OCI-LY1 (cell line): ENCODE measurements at regions not wholly inside any gene's neighbourhood (a gene's known extent, or its start where the extent isn't known, plus 50 kb on each side); places are given as distances from the start of the nearest gene placed in this dataset.

Source experiments
- H2AFZ ChIP-seq: fragments of 200-600 bp; sonication (generic), shearing (Covaris generic); 2 replicates; pipeline ENCODE4 v1.6.0; 2014; ENCODE audit warnings: antibody characterized with exemption, mild to moderate bottlenecking, low read length
- H3F3A ChIP-seq: fragments of 200-600 bp; sonication (generic), shearing (Covaris generic); 2 replicates; pipeline ENCODE4 v1.6.0; 2014; ENCODE audit warnings: mild to moderate bottlenecking, antibody characterized with exemption, low read length, moderate library complexity; ENCODE audit not compliant: insufficient read depth
- H3K27ac ChIP-seq: fragments of 200-600 bp; sonication (generic); 2 replicates; pipeline ENCODE4 v1.5.1; 2014; ENCODE audit warnings: low read length, mixed run types, mild to moderate bottlenecking, low read depth; ENCODE audit not compliant: poor library complexity, severe bottlenecking
- H3K27me3 ChIP-seq: fragments of 200-600 bp; sonication (generic); 2 replicates; pipeline ENCODE4 v1.6.0; 2014; ENCODE audit warnings: antibody characterized with exemption, mild to moderate bottlenecking, low read length, moderate library complexity; ENCODE audit not compliant: insufficient read depth
- H3K36me3 ChIP-seq: fragments of 200-600 bp; sonication (generic); 2 replicates; pipeline ENCODE4 v1.6.1; 2014; ENCODE audit warnings: mild to moderate bottlenecking, antibody characterized with exemption, low read length, moderate library complexity, mixed read lengths; ENCODE audit not compliant: insufficient read depth
- H3K4me1 ChIP-seq: fragments of 200-600 bp; sonication (generic); 2 replicates; pipeline ENCODE4 v1.5.1; 2014; ENCODE audit warnings: mild to moderate bottlenecking, low read length, moderate library complexity; ENCODE audit not compliant: insufficient read depth, severe bottlenecking
- H3K4me2 ChIP-seq: fragments of 200-600 bp; sonication (generic), shearing (Covaris generic); 2 replicates; pipeline ENCODE4 v1.6.1; 2014; ENCODE audit warnings: low read length
- H3K4me3 ChIP-seq: fragments of 200-600 bp; sonication (generic); 2 replicates; pipeline ENCODE4 v1.5.1; 2014; ENCODE audit warnings: low read length, low read depth, mild to moderate bottlenecking, mixed read lengths; ENCODE audit not compliant: poor library complexity, severe bottlenecking
- H3K79me2 ChIP-seq: fragments of 200-600 bp; shearing (Covaris generic); 2 replicates; pipeline ENCODE4 v1.6.1; 2016; ENCODE audit warnings: mixed run types, low read length, mixed read lengths; ENCODE audit not compliant: insufficient read depth
- H3K9ac ChIP-seq: fragments of 200-600 bp; sonication (generic), shearing (Covaris generic); 2 replicates; pipeline ENCODE4 v1.6.1; 2014; ENCODE audit warnings: mild to moderate bottlenecking, low read length, mixed read lengths
- H3K9me2 ChIP-seq: fragments of 200-600 bp; sonication (generic), shearing (Covaris generic); 2 replicates; pipeline ENCODE4 v1.6.1; 2014; ENCODE audit warnings: low read depth, mild to moderate bottlenecking, low read length, mixed read lengths
- H3K9me3 ChIP-seq: fragments of 200-600 bp; shearing (Covaris generic); 2 replicates; pipeline ENCODE4 v1.6.1; 2014; ENCODE audit warnings: low read length, mixed read lengths
- H4K20me1 ChIP-seq: fragments of 200-600 bp; sonication (generic), shearing (Covaris generic); 2 replicates; pipeline ENCODE4 v1.6.0; 2016; ENCODE audit warnings: mild to moderate bottlenecking, low read length; ENCODE audit not compliant: insufficient read depth
- EZH2 ChIP-seq: fragments of 200-600 bp; sonication (generic), shearing (Covaris generic); IDR thresholded peaks from 2 replicates; pipeline ENCODE4 v1.8.0; 2017; ENCODE audit warnings: borderline replicate concordance, mixed run types, mild to moderate bottlenecking, antibody characterized with exemption, low read length, moderate library complexity, mixed read lengths
- TF ChIP-seq, protein P1 (sequence below): fragments of 200-600 bp; sonication (generic), shearing (Covaris generic); IDR thresholded peaks from 2 replicates; pipeline ENCODE4 v1.5.1; 2017; ENCODE audit warnings: mild to moderate bottlenecking, antibody characterized with exemption, low read length, moderate library complexity, mixed read lengths

DNA sequence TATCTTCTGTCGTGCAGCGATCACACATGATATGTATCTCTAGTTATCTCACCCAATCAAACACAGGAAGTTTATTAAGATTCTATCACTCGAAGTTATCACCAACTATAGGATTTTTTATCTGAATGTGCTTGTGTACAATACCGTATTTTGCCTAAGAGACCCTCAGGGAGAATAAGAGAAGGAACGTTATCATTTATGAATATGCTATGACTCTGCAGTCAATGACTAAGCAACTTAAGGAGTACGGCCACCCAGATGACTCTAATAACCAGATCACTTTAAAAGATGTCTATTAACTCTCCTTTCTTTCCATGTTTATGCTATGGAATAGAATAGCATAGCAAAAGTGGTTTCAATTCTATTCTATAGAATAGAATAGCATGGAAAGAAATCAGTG, 486.4 kb downstream of the BCL11B start:
- Histone ChIP-seq H4K20me1 (no peaks in the 10 kb centered on the region), H3K4me2 (no peak overlapping the region), H3K4me1 (no peaks in the 10 kb centered on the region), H3K79me2 (no peaks in the 10 kb centered on the region), H3K4me3 (no peak overlapping the region), H3K27me3 (no peaks in the 10 kb centered on the region), H3K27ac (no peak overlapping the region), H3K9me2 (no peaks in the 10 kb centered on the region), H3K36me3 (no peaks in the 10 kb centered on the region), H3F3A (no peaks in the 10 kb centered on the region), H3K9ac (no peak overlapping the region), H2AFZ (no peak overlapping the region), H3K9me3 (no peaks in the 10 kb centered on the region)
- TF ChIP-seq, protein P1, sequence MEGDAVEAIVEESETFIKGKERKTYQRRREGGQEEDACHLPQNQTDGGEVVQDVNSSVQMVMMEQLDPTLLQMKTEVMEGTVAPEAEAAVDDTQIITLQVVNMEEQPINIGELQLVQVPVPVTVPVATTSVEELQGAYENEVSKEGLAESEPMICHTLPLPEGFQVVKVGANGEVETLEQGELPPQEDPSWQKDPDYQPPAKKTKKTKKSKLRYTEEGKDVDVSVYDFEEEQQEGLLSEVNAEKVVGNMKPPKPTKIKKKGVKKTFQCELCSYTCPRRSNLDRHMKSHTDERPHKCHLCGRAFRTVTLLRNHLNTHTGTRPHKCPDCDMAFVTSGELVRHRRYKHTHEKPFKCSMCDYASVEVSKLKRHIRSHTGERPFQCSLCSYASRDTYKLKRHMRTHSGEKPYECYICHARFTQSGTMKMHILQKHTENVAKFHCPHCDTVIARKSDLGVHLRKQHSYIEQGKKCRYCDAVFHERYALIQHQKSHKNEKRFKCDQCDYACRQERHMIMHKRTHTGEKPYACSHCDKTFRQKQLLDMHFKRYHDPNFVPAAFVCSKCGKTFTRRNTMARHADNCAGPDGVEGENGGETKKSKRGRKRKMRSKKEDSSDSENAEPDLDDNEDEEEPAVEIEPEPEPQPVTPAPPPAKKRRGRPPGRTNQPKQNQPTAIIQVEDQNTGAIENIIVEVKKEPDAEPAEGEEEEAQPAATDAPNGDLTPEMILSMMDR, result no peak
- TF ChIP-seq EZH2, result no peak

GRCh38 chr14:98786456-98786855, 485.5 kb downstream of the BCL11B start:
- no peak overlapping the region for H3K4me2 ChIP-seq
- H3K9ac ChIP-seq, result no peak overlapping the region
- H3K4me3 ChIP-seq, result no peak overlapping the region
- no peaks in the 10 kb centered on the region for H3K9me3 ChIP-seq
- H3F3A ChIP-seq, result no peaks in the 10 kb centered on the region
- no peak overlapping the region for H3K27ac ChIP-seq
- no peaks in the 10 kb centered on the region for H4K20me1 ChIP-seq
- no peak for TF ChIP-seq EZH2
- TF ChIP-seq, protein P1, result no peak
- no peaks in the 10 kb centered on the region for H3K4me1 ChIP-seq
- no peaks in the 10 kb centered on the region for H3K79me2 ChIP-seq
- no peaks in the 10 kb centered on the region for H3K36me3 ChIP-seq
- H3K27me3 ChIP-seq, result no peaks in the 10 kb centered on the region
- H3K9me2 ChIP-seq, result no peaks in the 10 kb centered on the region
- no peak overlapping the region for H2AFZ ChIP-seq

- H3K4me3 ChIP-seq, result no peak overlapping the region
- H3K9ac ChIP-seq, result no peak overlapping the region
- H3K27ac ChIP-seq, result no peak overlapping the region
- no peaks in the 10 kb centered on the region for H3K9me3 ChIP-seq
- H2AFZ ChIP-seq, result no peak overlapping the region
- no peaks in the 10 kb centered on the region for H3K4me1 ChIP-seq
- TF ChIP-seq EZH2, result no peak
- TF ChIP-seq, protein P1, result no peak
- H3K9me2 ChIP-seq, result no peaks in the 10 kb centered on the region
- no peaks in the 10 kb centered on the region for H3K36me3 ChIP-seq
- H3K4me2 ChIP-seq, result no peak overlapping the region
- H4K20me1 ChIP-seq, result no peaks in the 10 kb centered on the region
- no peaks in the 10 kb centered on the region for H3F3A ChIP-seq
- H3K79me2 ChIP-seq, result no peaks in the 10 kb centered on the region
- no peaks in the 10 kb centered on the region for H3K27me3 ChIP-seq
Observed at GRCh38 chr14:98791661-98792060, 480.3 kb downstream of the BCL11B start.
